Brain microvascular endothelial cell (primary cell): ENCODE measurements at regions not wholly inside any gene's neighbourhood (a gene's known extent, or its start where the extent isn't known, plus 50 kb on each side); places are given as distances from the start of the nearest gene placed in this dataset.
A peak's percentile ranks its signal among the peaks of the same experiment; 100 is the strongest.

ENCODE experiments used
- DNase-seq: peaks from one replicate; pipeline ENCODE4 v3.0.0-alpha.2; 2020
- H3K27ac ChIP-seq: fragments of 250-450 bp; sonication (Bioruptor Pico); 2 replicates; pipeline ENCODE4 v1.5.1; 2020; ENCODE audit warnings: mild to moderate bottlenecking, moderate library complexity
- H3K27me3 ChIP-seq: fragments of 250-450 bp; sonication (Bioruptor Pico); replicated peaks from 2 replicates; pipeline ENCODE4 v1.5.1; 2020; ENCODE audit warnings: mild to moderate bottlenecking
- H3K36me3 ChIP-seq: fragments of 250-450 bp; sonication (Bioruptor Pico); replicated peaks from 2 replicates; pipeline ENCODE4 v1.5.1; 2020; ENCODE audit warnings: mild to moderate bottlenecking
- H3K4me3 ChIP-seq: 2 replicates; pipeline ENCODE4 v1.5.1; 2011; ENCODE audit warnings: low read depth, mild to moderate bottlenecking, control low read depth, low read length, moderate library complexity
- CTCF ChIP-seq: IDR thresholded peaks from 2 replicates; pipeline ENCODE4 v1.5.1; 2011; ENCODE audit warnings: low read depth, mild to moderate bottlenecking, moderate library complexity, low read length, control low read depth, inconsistent platforms; ENCODE audit errors: missing control alignments
- in situ Hi-C: cut with HindIII; loops from 2 replicates; pipeline ENCODE4 v1.10.0; 2017; ENCODE audit warnings: low sequenced_read_pairs, low pct_ligation_motif_present

- Histone ChIP-seq H3K27ac (peak overlapping the region; percentile 53), H3K36me3 (no peaks in the 10 kb centered on the region), H3K27me3 (no peaks in the 10 kb centered on the region), H3K4me3 (no peak overlapping the region)
- peak; percentile 57 for DNase-seq
- in situ Hi-C loops: no loop called here
- no peak for TF ChIP-seq CTCF
These were observed 321.7 kb downstream of the CENPW start for GRCh38 chr6:126661646-126662045.

GRCh38 chr6:126662966-126663365 lies 323.1 kb downstream of the CENPW start:
- Histone ChIP-seq H3K36me3 (no peaks in the 10 kb centered on the region), H3K27me3 (no peaks in the 10 kb centered on the region), H3K27ac (no peak overlapping the region), H3K4me3 (no peak overlapping the region)
- in situ Hi-C loops: no loop called here
- no peak for TF ChIP-seq CTCF
- DNase-seq: no peak

- Histone ChIP-seq H3K27me3 (no peaks in the 10 kb centered on the region), H3K27ac (no peak overlapping the region), H3K36me3 (no peaks in the 10 kb centered on the region), H3K4me3 (no peak overlapping the region)
- no peak for DNase-seq
- TF ChIP-seq CTCF: no peak
- in situ Hi-C loops: no loop called here
These were observed 324.4 kb downstream of the CENPW start for GRCh38 chr6:126664271-126664670.

- in situ Hi-C loops: no loop called here
- Histone ChIP-seq H3K36me3 (no peaks in the 10 kb centered on the region), H3K4me3 (no peak overlapping the region), H3K27ac (no peak overlapping the region), H3K27me3 (no peaks in the 10 kb centered on the region)
- no peak for TF ChIP-seq CTCF
- DNase-seq: no peak
These were observed 325.6 kb downstream of the CENPW start for GRCh38 chr6:126665551-126665950.

- no peak for TF ChIP-seq CTCF
- Histone ChIP-seq H3K27ac (no peak overlapping the region), H3K36me3 (no peaks in the 10 kb centered on the region), H3K27me3 (no peaks in the 10 kb centered on the region), H3K4me3 (no peak overlapping the region)
- DNase-seq: no peak
- in situ Hi-C loops: no loop called here
These were observed 327.2 kb downstream of the CENPW start for GRCh38 chr6:126667071-126667470.

GRCh38 chr6:126667728-126668127 lies 327.8 kb downstream of the CENPW start:
- Histone ChIP-seq H3K27me3 (no peaks in the 10 kb centered on the region), H3K4me3 (no peak overlapping the region), H3K36me3 (no peaks in the 10 kb centered on the region), H3K27ac (no peak overlapping the region)
- TF ChIP-seq CTCF: no peak
- DNase-seq: no peak
- in situ Hi-C loops: no loop called here
